ENCODE measurements at regions not wholly inside any gene's neighbourhood (a gene's known extent, or its start where the extent isn't known, plus 50 kb on each side); places are given as distances from the start of the nearest gene placed in this dataset.

- no peaks in the 10 kb centered on the region for H3K4me1 Mint-ChIP-seq (ENCODE audit: low read depth)
- POLR2A ChIA-PET = no interaction called here
- no peak overlapping the region for H3K4me3 Mint-ChIP-seq
- DNase-seq (no peak), ATAC-seq (no peak)
- H3K9me3 Mint-ChIP-seq = no peaks in the 10 kb centered on the region
- H3K36me3 Mint-ChIP-seq (ENCODE audit: low read depth) = no peaks in the 10 kb centered on the region
- TF ChIP-seq, protein P1, sequence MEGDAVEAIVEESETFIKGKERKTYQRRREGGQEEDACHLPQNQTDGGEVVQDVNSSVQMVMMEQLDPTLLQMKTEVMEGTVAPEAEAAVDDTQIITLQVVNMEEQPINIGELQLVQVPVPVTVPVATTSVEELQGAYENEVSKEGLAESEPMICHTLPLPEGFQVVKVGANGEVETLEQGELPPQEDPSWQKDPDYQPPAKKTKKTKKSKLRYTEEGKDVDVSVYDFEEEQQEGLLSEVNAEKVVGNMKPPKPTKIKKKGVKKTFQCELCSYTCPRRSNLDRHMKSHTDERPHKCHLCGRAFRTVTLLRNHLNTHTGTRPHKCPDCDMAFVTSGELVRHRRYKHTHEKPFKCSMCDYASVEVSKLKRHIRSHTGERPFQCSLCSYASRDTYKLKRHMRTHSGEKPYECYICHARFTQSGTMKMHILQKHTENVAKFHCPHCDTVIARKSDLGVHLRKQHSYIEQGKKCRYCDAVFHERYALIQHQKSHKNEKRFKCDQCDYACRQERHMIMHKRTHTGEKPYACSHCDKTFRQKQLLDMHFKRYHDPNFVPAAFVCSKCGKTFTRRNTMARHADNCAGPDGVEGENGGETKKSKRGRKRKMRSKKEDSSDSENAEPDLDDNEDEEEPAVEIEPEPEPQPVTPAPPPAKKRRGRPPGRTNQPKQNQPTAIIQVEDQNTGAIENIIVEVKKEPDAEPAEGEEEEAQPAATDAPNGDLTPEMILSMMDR (IDR thresholded peaks at IDR 0.05) = no peak
- CTCF ChIA-PET = no interaction called here
- no peak overlapping the region for H3K27ac Mint-ChIP-seq
- intact Hi-C loops (cut with micrococcal nuclease) = no loop called here
- H3K27me3 Mint-ChIP-seq = no peaks in the 10 kb centered on the region
Measured at GRCh38 chr18:25595274-25596060, 243.5 kb upstream of the ZNF521 start.

DNA sequence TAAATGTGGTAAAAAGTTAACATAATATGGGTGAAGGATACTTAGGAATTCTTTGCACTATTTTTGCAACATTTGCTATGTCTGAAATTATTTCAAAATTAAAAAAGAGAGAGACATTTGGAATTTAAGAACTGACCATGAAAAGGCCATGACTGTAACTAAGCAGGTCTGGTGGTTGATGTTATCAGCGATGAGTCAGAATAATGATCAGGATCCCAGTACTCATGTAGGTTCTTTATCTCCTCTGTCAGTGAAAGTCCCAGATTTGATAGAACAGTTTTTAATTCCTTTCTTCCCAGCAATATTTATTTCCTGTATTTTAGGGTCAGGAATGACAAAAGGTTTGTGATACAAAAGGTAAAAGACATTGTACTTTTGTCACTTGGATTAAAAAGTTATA, 242.4 kb upstream of the ZNF521 start:
- ATAC-seq (no peak), DNase-seq (no peak)
- TF ChIP-seq, protein P1 (IDR thresholded peaks at IDR 0.05) = no peak
- H3K36me3 Mint-ChIP-seq (ENCODE audit: low read depth) = no peaks in the 10 kb centered on the region
- intact Hi-C loops (cut with micrococcal nuclease) = no loop called here
- CTCF ChIA-PET = no interaction called here
- no peaks in the 10 kb centered on the region for H3K9me3 Mint-ChIP-seq
- H3K27ac Mint-ChIP-seq = no peak overlapping the region
- H3K4me1 Mint-ChIP-seq (ENCODE audit: low read depth) = no peaks in the 10 kb centered on the region
- no peaks in the 10 kb centered on the region for H3K27me3 Mint-ChIP-seq
- no peak overlapping the region for H3K4me3 Mint-ChIP-seq
- POLR2A ChIA-PET = no interaction called here

DNA sequence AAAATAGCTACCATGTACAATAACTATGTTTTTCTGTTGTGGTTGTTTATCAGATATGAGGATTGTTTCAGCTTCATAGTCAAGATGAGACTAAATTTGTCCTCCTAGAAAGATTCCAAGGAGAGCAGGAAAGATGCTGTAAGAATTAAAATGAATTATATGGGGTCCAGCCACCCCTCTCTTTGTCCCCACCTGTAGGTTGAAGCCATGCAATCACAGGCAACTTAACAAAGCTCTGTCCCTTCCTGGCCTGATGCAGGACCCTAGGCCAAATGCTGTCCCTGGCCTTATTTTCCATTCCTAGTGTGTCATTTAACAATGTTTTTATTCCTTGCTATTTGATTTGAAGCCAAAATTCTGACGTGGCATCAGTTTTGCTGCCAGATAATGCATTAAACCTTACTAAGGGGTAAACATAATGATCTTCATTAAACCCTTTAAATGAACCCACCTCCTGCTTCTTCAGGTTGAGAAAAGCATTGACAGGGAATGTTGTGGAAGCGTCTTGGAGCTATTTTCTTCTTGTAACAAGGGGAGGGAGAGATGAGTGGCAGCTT, 240.9 kb upstream of the ZNF521 start:
- no peaks in the 10 kb centered on the region for H3K36me3 Mint-ChIP-seq (ENCODE audit: low read depth)
- intact Hi-C loops (cut with micrococcal nuclease) = no loop called here
- no peak overlapping the region for H3K27ac Mint-ChIP-seq
- no peaks in the 10 kb centered on the region for H3K4me1 Mint-ChIP-seq (ENCODE audit: low read depth)
- H3K27me3 Mint-ChIP-seq = no peaks in the 10 kb centered on the region
- ChIA-PET CTCF (no interaction called here), POLR2A (no interaction called here)
- peaks cover 5% of the 10 kb centered on the region for H3K9me3 Mint-ChIP-seq
- H3K4me3 Mint-ChIP-seq = no peak overlapping the region
- ATAC-seq (no peak), DNase-seq (no peak)
- TF ChIP-seq, protein P1 (IDR thresholded peaks at IDR 0.05) = no peak

- intact Hi-C loops (cut with micrococcal nuclease) = no loop called here
- no peaks in the 10 kb centered on the region for H3K36me3 Mint-ChIP-seq (ENCODE audit: low read depth)
- DNase-seq (no peak), ATAC-seq (no peak)
- TF ChIP-seq, protein P1 (IDR thresholded peaks at IDR 0.05) = no peak
- H3K4me1 Mint-ChIP-seq (ENCODE audit: low read depth) = no peaks in the 10 kb centered on the region
- H3K27ac Mint-ChIP-seq = no peak overlapping the region
- ChIA-PET CTCF (no interaction called here), POLR2A (no interaction called here)
- H3K9me3 Mint-ChIP-seq = peaks cover 13% of the 10 kb centered on the region
- H3K4me3 Mint-ChIP-seq = no peak overlapping the region
- no peaks in the 10 kb centered on the region for H3K27me3 Mint-ChIP-seq
Measured at GRCh38 chr18:25590456-25590855, 238.5 kb upstream of the ZNF521 start.

DNA sequence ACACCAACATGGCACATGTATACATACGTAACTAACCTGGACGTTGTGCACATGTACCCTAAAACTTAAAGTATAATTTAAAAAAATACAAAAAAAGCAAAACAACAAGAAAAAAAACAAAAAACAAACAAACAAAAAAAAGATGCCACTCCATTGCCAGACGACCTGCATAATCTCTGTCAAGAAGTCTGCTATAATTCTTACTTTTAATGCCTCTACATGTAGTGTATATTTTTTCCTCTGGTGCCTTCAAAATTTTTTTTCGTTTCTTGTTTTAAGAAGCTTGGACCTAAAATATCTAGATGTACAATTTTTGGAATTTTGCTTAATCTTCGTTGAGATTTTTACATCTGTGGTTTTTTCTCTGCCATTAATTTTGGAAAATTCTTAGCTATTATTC, 235.6 kb upstream of the ZNF521 start:
- TF ChIP-seq, protein P1 (IDR thresholded peaks at IDR 0.05) = no peak
- Mint-ChIP-seq H3K36me3 (ENCODE audit: low read depth) (no peaks in the 10 kb centered on the region), H3K27me3 (no peaks in the 10 kb centered on the region), H3K27ac (no peak overlapping the region), H3K9me3 (peaks cover 13% of the 10 kb centered on the region), H3K4me1 (ENCODE audit: low read depth) (no peaks in the 10 kb centered on the region), H3K4me3 (no peak overlapping the region)
- no peak for ATAC-seq
- CTCF ChIA-PET = no interaction called here
- POLR2A ChIA-PET = no interaction called here
- intact Hi-C loops (cut with micrococcal nuclease) = no loop called here
- DNase-seq = no peak
